IMR-90 (cell line): ENCODE measurements at regions not wholly inside any gene's neighbourhood (a gene's known extent, or its start where the extent isn't known, plus 50 kb on each side); places are given as distances from the start of the nearest gene placed in this dataset.

Source experiments
- ATAC-seq: fragments of 200-7000 bp; cut with Tn5 transposase; 2 replicates; pipeline ENCODE4 v1.9.1; 2020; ENCODE audit warnings: low read depth, mild to moderate bottlenecking, moderate library complexity
- BruUV-seq: library from RNA; stranded (reverse); fragments of 400-500 nt; replicated peaks from 2 replicates; lab custom pipeline; 2021; lab: Mats Ljungman, UMichigan
- CTCF ChIA-PET: fragments of 300-600 bp; formaldehyde crosslinking; extraction: SDS; loops from one replicate; lab custom pipeline; 2021; ENCODE audit warnings: antibody characterized with exemption; lab: Yijun Ruan, JAX
- POLR2A ChIA-PET: fragments of 300-600 bp; sonication (Branson Sonifier 250); formaldehyde crosslinking; loops from one replicate; lab custom pipeline; 2022; ENCODE audit warnings: antibody characterized with exemption; ENCODE audit not compliant: unreplicated experiment; lab: Charles Lee
- DNase-seq: peaks from one replicate; pipeline ENCODE4 v3.0.0; 2013
- H2AFZ ChIP-seq: replicated peaks from 2 replicates; pipeline ENCODE3; 2013; ENCODE audit warnings: low read length, mild to moderate bottlenecking; ENCODE audit not compliant: poor library complexity
- H2AK5ac ChIP-seq: 2 replicates; pipeline ENCODE4 v1.6.1; 2013; ENCODE audit warnings: low read depth, low read length, inconsistent platforms
- H2AK9ac ChIP-seq: replicated peaks from 2 replicates; pipeline ENCODE3; 2013; ENCODE audit warnings: mild to moderate bottlenecking, low read depth, low read length, moderate library complexity; ENCODE audit not compliant: poor library complexity
- H2BK120ac ChIP-seq: 2 replicates; pipeline ENCODE4 v1.6.1; 2013; ENCODE audit warnings: low read depth, low read length, inconsistent platforms
- H2BK15ac ChIP-seq: 3 replicates; pipeline ENCODE4 v1.6.1; 2013; ENCODE audit warnings: low read depth, low read length, inconsistent platforms
- H2BK20ac ChIP-seq: 2 replicates; pipeline ENCODE4 v1.6.1; 2013; ENCODE audit warnings: low read depth, mild to moderate bottlenecking, inconsistent platforms, low read length, moderate library complexity
- H2BK5ac ChIP-seq: 2 replicates; pipeline ENCODE4 v1.6.1; 2013; ENCODE audit warnings: mild to moderate bottlenecking, low read depth, low read length, inconsistent platforms; ENCODE audit not compliant: poor library complexity, severe bottlenecking
- H3K14ac ChIP-seq: replicated peaks from 2 replicates; pipeline ENCODE4 v1.6.1; 2013; ENCODE audit warnings: low read depth, low read length, inconsistent platforms
- H3K18ac ChIP-seq: 2 replicates; pipeline ENCODE4 v1.6.1; 2013; ENCODE audit warnings: low read depth, low read length, control low read depth
- H3K23ac ChIP-seq: 2 replicates; pipeline ENCODE4 v1.6.1; 2013; ENCODE audit warnings: low read depth, low read length, inconsistent platforms
- H3K27ac ChIP-seq: 2 replicates; pipeline ENCODE4 v1.5.1; 2013; ENCODE audit warnings: mild to moderate bottlenecking, control low read depth, low read length; ENCODE audit not compliant: insufficient read depth
- H3K27me3 ChIP-seq: 2 replicates; pipeline ENCODE4 v1.6.1; 2013; ENCODE audit warnings: low read length; ENCODE audit not compliant: control insufficient read depth, insufficient read depth
- H3K36me3 ChIP-seq: 2 replicates; pipeline ENCODE4 v1.6.1; 2013; ENCODE audit warnings: low read length, mixed read lengths; ENCODE audit not compliant: control insufficient read depth, insufficient read depth
- H3K4ac ChIP-seq: 2 replicates; pipeline ENCODE4 v1.6.1; 2013; ENCODE audit warnings: low read depth, low read length, inconsistent platforms
- H3K4me1 ChIP-seq: 2 replicates; pipeline ENCODE4 v1.6.1; 2013; ENCODE audit warnings: low read length, mixed read lengths; ENCODE audit not compliant: control insufficient read depth, insufficient read depth
- H3K4me2 ChIP-seq: 2 replicates; pipeline ENCODE4 v1.6.1; 2013; ENCODE audit warnings: low read depth, mild to moderate bottlenecking, control low read depth, low read length, moderate library complexity
- H3K4me3 ChIP-seq: 2 replicates; pipeline ENCODE4 v1.5.1; 2013; ENCODE audit warnings: low read depth, mild to moderate bottlenecking, control low read depth, low read length, moderate library complexity; ENCODE audit not compliant: insufficient read depth
- H3K56ac ChIP-seq: 2 replicates; pipeline ENCODE4 v1.6.1; 2013; ENCODE audit warnings: low read length, inconsistent platforms; ENCODE audit not compliant: insufficient read depth; ENCODE audit errors: extremely low read depth
- H3K79me1 ChIP-seq, 2 experiments: 2 replicates each; pipeline ENCODE4 v1.6.1; 2013; ENCODE audit warnings: low read length in 2 of 2, inconsistent platforms in 1 of 2, low read depth in 1 of 2
- H3K9ac ChIP-seq: 2 replicates; pipeline ENCODE4 v1.6.1; 2013; ENCODE audit warnings: low read depth, low read length, control low read depth
- H3K9me1 ChIP-seq: 2 replicates; pipeline ENCODE4 v1.6.1; 2013; ENCODE audit warnings: low read length, inconsistent platforms; ENCODE audit not compliant: insufficient read depth
- H3K9me3 ChIP-seq: 2 replicates; pipeline ENCODE4 v1.6.1; 2013; ENCODE audit warnings: low read length; ENCODE audit not compliant: control insufficient read depth, insufficient read depth
- H4K20me1 ChIP-seq: 2 replicates; pipeline ENCODE4 v1.6.1; 2013; ENCODE audit warnings: low read length, inconsistent platforms; ENCODE audit not compliant: insufficient read depth
- H4K5ac ChIP-seq: 2 replicates; pipeline ENCODE4 v1.6.1; 2013; ENCODE audit warnings: mild to moderate bottlenecking, low read depth, low read length, control low read depth
- H4K8ac ChIP-seq, 2 experiments: 2 replicates each; pipeline ENCODE4 v1.6.1; 2013; ENCODE audit warnings: low read depth in 2 of 2, low read length in 2 of 2, control low read depth in 1 of 2, inconsistent platforms in 1 of 2
- H4K91ac ChIP-seq: 2 replicates; pipeline ENCODE4 v1.6.1; 2013; ENCODE audit warnings: low read depth, low read length, inconsistent platforms; ENCODE audit not compliant: insufficient read depth
- BHLHE40 ChIP-seq: fragments of 150-350 bp; IDR thresholded peaks from 2 replicates; pipeline ENCODE4 v1.6.1; 2016; ENCODE audit warnings: mild to moderate bottlenecking, low read depth, low read length
- FOS ChIP-seq: fragments of 150-350 bp; IDR thresholded peaks from 2 replicates; pipeline ENCODE4 v1.6.1; 2016; ENCODE audit warnings: low read depth, low read length
- MAFK ChIP-seq: IDR thresholded peaks from 2 replicates; pipeline ENCODE4 v1.6.1; 2012; ENCODE audit warnings: low read depth, low read length, improper control_type of control experiment
- MAZ ChIP-seq: IDR thresholded peaks from 2 replicates; pipeline ENCODE4 v1.6.1; 2012; ENCODE audit warnings: low read depth, mild to moderate bottlenecking, low read length, improper control_type of control experiment, moderate library complexity, borderline replicate concordance
- RFX5 ChIP-seq: IDR thresholded peaks from 2 replicates; pipeline ENCODE4 v1.8.0; 2012; ENCODE audit warnings: low read depth, mild to moderate bottlenecking, low read length, moderate library complexity
- WGBS, 2 experiments: methylation state at CpG; one replicate each; pipeline versions ENCODE4 v1.1.5 to v1.1.7; 2013; ENCODE audit warnings: missing lambda C conversion rate in 2 of 2; ENCODE audit not compliant: insufficient read length in 1 of 2; ENCODE audit errors: extremely low coverage in 2 of 2; 5-methylcytosine and 5-hydroxymethylcytosine counted together
- dilution Hi-C: fragments of 300-500 bp; cut with HindIII; formaldehyde crosslinking; loops from one replicate; pipeline ENCODE4 v1.14.3; 2018; ENCODE audit warnings: low sequenced_read_pairs; ENCODE audit not compliant: unreplicated experiment
- in situ Hi-C: fragments of 300-500 bp; cut with MboI; formaldehyde crosslinking; loops from 3 replicates; pipeline ENCODE4 v1.14.3; 2019; ENCODE audit warnings: low sequenced_read_pairs, inconsistent platforms, mixed read lengths
- intact Hi-C: fragments of 100-400 bp; cut with micrococcal nuclease; formaldehyde crosslinking; loops from 2 replicates; pipeline ENCODE4 v1.10.0; 2022

DNA sequence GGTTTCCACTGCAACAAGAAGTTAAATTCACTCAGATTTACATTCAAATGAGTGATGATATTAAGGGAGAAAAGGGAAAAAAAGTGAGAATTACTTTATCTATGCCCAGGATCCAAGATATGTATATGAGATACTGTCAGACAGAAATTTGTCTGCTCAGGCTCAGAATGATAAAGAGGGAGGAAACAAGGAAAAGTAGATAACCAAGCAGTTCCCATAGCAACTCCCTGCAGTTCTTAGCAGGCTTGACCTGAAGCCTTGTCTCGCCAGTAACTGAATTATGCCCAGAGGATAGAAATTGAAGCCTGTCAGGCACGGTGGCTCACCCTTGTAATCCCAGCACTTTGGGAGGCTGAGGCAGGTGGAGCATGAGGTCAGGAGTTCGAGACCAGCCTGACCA lies 304.4 kb downstream of the TLE1 start:
- Histone ChIP-seq H2BK5ac (no peak overlapping the region), H3K14ac (no peak overlapping the region), H3K27me3 (no peaks in the 10 kb centered on the region), H3K79me1 (no peaks in the 10 kb centered on the region), H2AK5ac (no peak overlapping the region), H3K4ac (no peak overlapping the region), H3K23ac (no peak overlapping the region), H2BK120ac (no peak overlapping the region), H3K56ac (no peak overlapping the region), H2AFZ (no peak overlapping the region), H3K4me2 (no peak overlapping the region), H3K27ac (no peak overlapping the region), H3K18ac (no peak overlapping the region), H3K4me3 (no peak overlapping the region), H3K36me3 (no peaks in the 10 kb centered on the region), H4K91ac (no peak overlapping the region), H3K9ac (no peak overlapping the region), H3K4me1 (peaks cover 8% of the 10 kb centered on the region), H2BK20ac (no peak overlapping the region), H4K8ac (no peak overlapping the region), H4K5ac (no peak overlapping the region), H2BK15ac (no peak overlapping the region), H2AK9ac (no peak overlapping the region), H4K20me1 (no peaks in the 10 kb centered on the region), H3K9me3 (no peaks in the 10 kb centered on the region), H3K9me1 (peaks cover 4% of the 10 kb centered on the region)
- no TSS peak for BruUV-seq
- ChIA-PET POLR2A (no interaction called here), CTCF (no interaction called here)
- DNase-seq, result no peak
- in situ Hi-C loops (no loop called here), dilution Hi-C loops (no loop called here), intact Hi-C loops (no loop called here)
- no CpG with 5 or more reads among the region's 3 CpGs for WGBS, 2 experiments
- TF ChIP-seq MAZ (no peak), FOS (no peak), RFX5 (no peak), MAFK (no peak), BHLHE40 (no peak)
- ATAC-seq, result no peak
